ENCODE measurements at regions not wholly inside any gene's neighbourhood (a gene's known extent, or its start where the extent isn't known, plus 50 kb on each side); places are given as distances from the start of the nearest gene placed in this dataset.

- TF ChIP-seq CTCF (conservative IDR thresholded peaks at IDR 0.05; ENCODE audit: low read depth, low read length): no peak
- no peak for TF ChIP-seq EZH2 (IDR thresholded peaks at IDR 0.05; ENCODE audit: low read length, unreplicated experiment)
Observed at GRCh38 chr20:39176457-39176856, 214.3 kb downstream of the DHX35 start.
